ENCODE measurements at regions not wholly inside any gene's neighbourhood (a gene's known extent, or its start where the extent isn't known, plus 50 kb on each side); places are given as distances from the start of the nearest gene placed in this dataset.
"Not testable (repeated sequence)": the region's sequence is repeated elsewhere in the genome, so short reads cannot be mapped to it uniquely, and the experiment has no call there.

DNA sequence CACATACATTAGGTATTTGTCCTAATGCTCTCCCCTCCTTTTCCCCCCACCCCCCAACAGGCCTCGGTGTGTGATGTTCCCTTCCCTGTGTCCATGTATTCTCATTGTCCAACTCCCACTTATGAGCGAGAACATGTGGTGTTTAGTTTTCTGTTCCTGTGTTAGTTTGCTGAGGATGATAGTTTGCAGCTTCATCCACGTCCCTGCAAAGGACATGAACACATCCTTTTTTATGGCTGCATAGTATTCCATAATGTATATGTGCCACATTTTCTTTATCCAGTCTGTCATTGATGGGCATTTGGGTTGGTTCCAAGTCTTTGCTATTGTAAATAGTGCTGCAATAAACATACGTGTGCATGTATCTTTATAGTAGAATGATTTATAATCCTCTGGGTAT, 171.0 kb downstream of the HMHB1 start:
- H3K9me2 ChIP-seq (ENCODE audit: insufficient read depth, low read length); H2AFZ ChIP-seq (ENCODE audit: low read depth, low read length); H3F3A ChIP-seq (ENCODE audit: insufficient read depth, low read length, poor library complexity, severe bottlenecking); H3K27me3 ChIP-seq (ENCODE audit: insufficient read depth, low read depth, low read length); H3K4me2 ChIP-seq (ENCODE audit: low read length); H4K20me1 ChIP-seq (ENCODE audit: insufficient read depth); H3K9ac ChIP-seq (ENCODE audit: low read length); H3K4me3 ChIP-seq (ENCODE audit: low read length); H3K36me3 ChIP-seq (ENCODE audit: insufficient read depth, low read length); H3K79me2 ChIP-seq (replicated peaks; ENCODE audit: insufficient read depth, low read length); H3K27ac ChIP-seq (ENCODE audit: low read length); H3K9me3 ChIP-seq (ENCODE audit: low read length): not testable (repeated sequence)

DNA sequence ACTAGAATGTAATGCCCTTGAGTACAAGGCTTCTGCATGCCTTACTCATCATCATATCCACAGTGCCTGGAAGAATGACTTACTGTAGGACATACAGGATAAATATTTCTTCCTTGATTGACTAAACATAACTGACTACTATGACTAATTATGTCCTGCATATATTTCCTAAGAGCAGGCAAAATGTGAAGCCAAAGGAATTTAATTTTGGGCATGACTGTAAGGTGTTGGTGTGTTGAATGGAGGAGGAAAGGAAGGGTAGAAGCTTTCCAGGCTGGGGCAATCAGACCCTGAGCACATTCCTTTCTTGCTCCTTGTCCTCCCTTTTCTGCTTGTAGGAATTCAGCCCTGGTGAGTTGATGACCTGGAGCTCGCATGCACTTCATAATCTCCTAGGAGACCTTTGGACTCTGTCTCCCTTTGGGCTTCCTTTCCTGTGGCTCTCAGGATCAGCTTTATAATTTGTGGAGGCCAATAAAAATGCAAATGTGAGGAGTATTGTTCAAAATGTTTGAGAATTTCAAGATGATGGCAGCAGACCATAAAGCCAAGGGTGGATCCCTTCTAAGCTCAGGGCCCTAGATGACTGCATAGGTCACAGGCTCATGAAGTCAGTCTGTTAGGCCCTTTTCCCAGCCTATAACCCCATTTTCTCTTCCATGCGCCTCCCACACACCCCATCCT, 174.0 kb downstream of the HMHB1 start:
- Histone ChIP-seq H3K9me3 (ENCODE audit: low read length) (no peaks in the 10 kb centered on the region), H3K36me3 (ENCODE audit: insufficient read depth, low read length) (no peaks in the 10 kb centered on the region), H4K20me1 (ENCODE audit: insufficient read depth) (no peaks in the 10 kb centered on the region), H3K9ac (ENCODE audit: low read length) (no peak overlapping the region), H3K9me2 (ENCODE audit: insufficient read depth, low read length) (no peaks in the 10 kb centered on the region), H2AFZ (ENCODE audit: low read depth, low read length) (no peak overlapping the region), H3K27ac (ENCODE audit: low read length) (no peak overlapping the region), H3K27me3 (ENCODE audit: insufficient read depth, low read depth, low read length) (no peaks in the 10 kb centered on the region), H3F3A (ENCODE audit: insufficient read depth, low read length, poor library complexity, severe bottlenecking) (no peaks in the 10 kb centered on the region), H3K79me2 (replicated peaks; ENCODE audit: insufficient read depth, low read length) (no peaks in the 10 kb centered on the region), H3K4me2 (ENCODE audit: low read length) (no peak overlapping the region), H3K4me3 (ENCODE audit: low read length) (no peak overlapping the region)
- no peak for TF ChIP-seq SMC3 (conservative IDR thresholded peaks at IDR 0.05; ENCODE audit: poor library complexity)
- TF ChIP-seq RAD21 (conservative IDR thresholded peaks at IDR 0.05): no peak
- no peak for TF ChIP-seq MXI1 (conservative IDR thresholded peaks at IDR 0.05; ENCODE audit: poor library complexity, severe bottlenecking)
- no peak for TF ChIP-seq EP300 (conservative IDR thresholded peaks at IDR 0.05; ENCODE audit: poor library complexity, severe bottlenecking)
- no peak for TF ChIP-seq EZH2 (IDR thresholded peaks at IDR 0.05; ENCODE audit: borderline replicate concordance, insufficient read depth, low read length, poor library complexity, severe bottlenecking)
- TF ChIP-seq, protein P1, sequence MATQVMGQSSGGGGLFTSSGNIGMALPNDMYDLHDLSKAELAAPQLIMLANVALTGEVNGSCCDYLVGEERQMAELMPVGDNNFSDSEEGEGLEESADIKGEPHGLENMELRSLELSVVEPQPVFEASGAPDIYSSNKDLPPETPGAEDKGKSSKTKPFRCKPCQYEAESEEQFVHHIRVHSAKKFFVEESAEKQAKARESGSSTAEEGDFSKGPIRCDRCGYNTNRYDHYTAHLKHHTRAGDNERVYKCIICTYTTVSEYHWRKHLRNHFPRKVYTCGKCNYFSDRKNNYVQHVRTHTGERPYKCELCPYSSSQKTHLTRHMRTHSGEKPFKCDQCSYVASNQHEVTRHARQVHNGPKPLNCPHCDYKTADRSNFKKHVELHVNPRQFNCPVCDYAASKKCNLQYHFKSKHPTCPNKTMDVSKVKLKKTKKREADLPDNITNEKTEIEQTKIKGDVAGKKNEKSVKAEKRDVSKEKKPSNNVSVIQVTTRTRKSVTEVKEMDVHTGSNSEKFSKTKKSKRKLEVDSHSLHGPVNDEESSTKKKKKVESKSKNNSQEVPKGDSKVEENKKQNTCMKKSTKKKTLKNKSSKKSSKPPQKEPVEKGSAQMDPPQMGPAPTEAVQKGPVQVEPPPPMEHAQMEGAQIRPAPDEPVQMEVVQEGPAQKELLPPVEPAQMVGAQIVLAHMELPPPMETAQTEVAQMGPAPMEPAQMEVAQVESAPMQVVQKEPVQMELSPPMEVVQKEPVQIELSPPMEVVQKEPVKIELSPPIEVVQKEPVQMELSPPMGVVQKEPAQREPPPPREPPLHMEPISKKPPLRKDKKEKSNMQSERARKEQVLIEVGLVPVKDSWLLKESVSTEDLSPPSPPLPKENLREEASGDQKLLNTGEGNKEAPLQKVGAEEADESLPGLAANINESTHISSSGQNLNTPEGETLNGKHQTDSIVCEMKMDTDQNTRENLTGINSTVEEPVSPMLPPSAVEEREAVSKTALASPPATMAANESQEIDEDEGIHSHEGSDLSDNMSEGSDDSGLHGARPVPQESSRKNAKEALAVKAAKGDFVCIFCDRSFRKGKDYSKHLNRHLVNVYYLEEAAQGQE (IDR thresholded peaks at IDR 0.05; ENCODE audit: borderline replicate concordance): no peak
- TF ChIP-seq TAF1 (IDR thresholded peaks at IDR 0.05; ENCODE audit: low read depth): no peak
- TF ChIP-seq POLR2AphosphoS5 (IDR thresholded peaks at IDR 0.05): no peak
- TF ChIP-seq, protein P2, sequence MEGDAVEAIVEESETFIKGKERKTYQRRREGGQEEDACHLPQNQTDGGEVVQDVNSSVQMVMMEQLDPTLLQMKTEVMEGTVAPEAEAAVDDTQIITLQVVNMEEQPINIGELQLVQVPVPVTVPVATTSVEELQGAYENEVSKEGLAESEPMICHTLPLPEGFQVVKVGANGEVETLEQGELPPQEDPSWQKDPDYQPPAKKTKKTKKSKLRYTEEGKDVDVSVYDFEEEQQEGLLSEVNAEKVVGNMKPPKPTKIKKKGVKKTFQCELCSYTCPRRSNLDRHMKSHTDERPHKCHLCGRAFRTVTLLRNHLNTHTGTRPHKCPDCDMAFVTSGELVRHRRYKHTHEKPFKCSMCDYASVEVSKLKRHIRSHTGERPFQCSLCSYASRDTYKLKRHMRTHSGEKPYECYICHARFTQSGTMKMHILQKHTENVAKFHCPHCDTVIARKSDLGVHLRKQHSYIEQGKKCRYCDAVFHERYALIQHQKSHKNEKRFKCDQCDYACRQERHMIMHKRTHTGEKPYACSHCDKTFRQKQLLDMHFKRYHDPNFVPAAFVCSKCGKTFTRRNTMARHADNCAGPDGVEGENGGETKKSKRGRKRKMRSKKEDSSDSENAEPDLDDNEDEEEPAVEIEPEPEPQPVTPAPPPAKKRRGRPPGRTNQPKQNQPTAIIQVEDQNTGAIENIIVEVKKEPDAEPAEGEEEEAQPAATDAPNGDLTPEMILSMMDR (IDR thresholded peaks at IDR 0.05; ENCODE audit: poor library complexity, severe bottlenecking): no peak

Data from neural cell (in vitro differentiated cells).